ENCODE measurements at regions not wholly inside any gene's neighbourhood (a gene's known extent, or its start where the extent isn't known, plus 50 kb on each side); places are given as distances from the start of the nearest gene placed in this dataset.

GRCh38 chr10:130545122-130545521 lies 408.9 kb downstream of the GLRX3 start:
- Mint-ChIP-seq H3K27ac (no peak overlapping the region), H3K4me1 (ENCODE audit: low read depth) (no peaks in the 10 kb centered on the region), H3K27me3 (ENCODE audit: low read depth) (no peaks in the 10 kb centered on the region), H3K9me3 (no peaks in the 10 kb centered on the region), H3K4me3 (no peak overlapping the region), H3K36me3 (ENCODE audit: low read depth) (no peaks in the 10 kb centered on the region)
- no peak for DNase-seq (ENCODE audit: low spot score)

GRCh38 chr10:130545697-130546096 lies 409.5 kb downstream of the GLRX3 start:
- no peaks in the 10 kb centered on the region for H3K36me3 Mint-ChIP-seq (ENCODE audit: low read depth)
- DNase-seq (ENCODE audit: low spot score), result no peak
- no peaks in the 10 kb centered on the region for H3K4me1 Mint-ChIP-seq (ENCODE audit: low read depth)
- no peaks in the 10 kb centered on the region for H3K27me3 Mint-ChIP-seq (ENCODE audit: low read depth)
- no peak overlapping the region for H3K27ac Mint-ChIP-seq
- no peak overlapping the region for H3K4me3 Mint-ChIP-seq
- H3K9me3 Mint-ChIP-seq, result no peaks in the 10 kb centered on the region

DNA sequence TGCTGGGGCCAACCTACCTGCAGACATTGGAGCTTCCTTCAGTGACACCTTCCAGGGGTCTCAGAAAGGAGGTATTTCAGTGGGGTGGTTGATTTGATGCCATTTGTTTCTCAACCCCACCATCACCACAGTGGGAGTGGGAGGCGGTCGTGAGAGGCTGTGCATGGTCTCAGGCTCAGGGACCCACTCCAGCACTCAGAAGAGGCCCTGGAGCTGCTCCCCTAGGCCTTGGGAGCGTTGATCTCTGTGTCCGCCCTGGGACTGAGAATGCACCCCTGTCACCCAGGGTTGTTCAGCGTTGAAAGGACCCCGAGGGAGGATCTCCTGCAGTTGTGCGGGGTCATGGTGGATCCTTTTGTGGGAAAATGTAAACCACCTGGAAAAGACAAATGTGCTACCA lies 410.6 kb downstream of the GLRX3 start:
- Mint-ChIP-seq H3K4me3 (no peak overlapping the region), H3K27me3 (ENCODE audit: low read depth) (no peaks in the 10 kb centered on the region), H3K36me3 (ENCODE audit: low read depth) (no peaks in the 10 kb centered on the region), H3K4me1 (ENCODE audit: low read depth) (no peaks in the 10 kb centered on the region), H3K9me3 (no peaks in the 10 kb centered on the region), H3K27ac (no peak overlapping the region)
- DNase-seq (ENCODE audit: low spot score), result no peak

DNA sequence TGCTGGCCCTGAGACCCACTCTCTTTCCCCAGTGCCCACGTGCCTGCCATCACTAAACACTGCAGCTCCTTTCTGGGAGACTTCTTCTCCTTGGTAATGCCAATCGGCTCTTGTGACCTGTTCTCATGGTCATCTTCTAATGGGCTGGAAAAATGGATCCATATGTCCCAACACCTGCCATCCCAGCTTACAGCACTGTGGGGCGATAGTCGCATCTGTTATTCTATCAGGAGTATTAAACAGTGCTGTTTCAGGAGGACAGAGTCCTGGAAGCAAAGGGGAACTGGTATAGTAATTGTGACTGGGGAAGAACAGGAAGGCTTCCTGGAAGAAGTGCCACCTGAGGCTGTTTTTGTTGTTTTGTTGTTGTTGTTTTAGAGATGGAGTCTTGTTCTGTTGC lies 411.2 kb downstream of the GLRX3 start:
- H3K36me3 Mint-ChIP-seq (ENCODE audit: low read depth), result no peaks in the 10 kb centered on the region
- H3K4me1 Mint-ChIP-seq (ENCODE audit: low read depth), result no peaks in the 10 kb centered on the region
- no peak overlapping the region for H3K4me3 Mint-ChIP-seq
- H3K9me3 Mint-ChIP-seq, result no peaks in the 10 kb centered on the region
- no peak overlapping the region for H3K27ac Mint-ChIP-seq
- DNase-seq (ENCODE audit: low spot score), result no peak
- H3K27me3 Mint-ChIP-seq (ENCODE audit: low read depth), result no peaks in the 10 kb centered on the region

- Mint-ChIP-seq H3K4me3 (no peak overlapping the region), H3K27ac (no peak overlapping the region), H3K9me3 (no peaks in the 10 kb centered on the region), H3K4me1 (ENCODE audit: low read depth) (no peaks in the 10 kb centered on the region), H3K36me3 (ENCODE audit: low read depth) (no peaks in the 10 kb centered on the region), H3K27me3 (ENCODE audit: low read depth) (no peaks in the 10 kb centered on the region)
- DNase-seq (ENCODE audit: low spot score), result no peak
These were observed 414.9 kb downstream of the GLRX3 start for GRCh38 chr10:130550952-130551674.

- no peak overlapping the region for H3K27ac Mint-ChIP-seq
- DNase-seq (ENCODE audit: low spot score), result no peak
- no peaks in the 10 kb centered on the region for H3K36me3 Mint-ChIP-seq (ENCODE audit: low read depth)
- H3K27me3 Mint-ChIP-seq (ENCODE audit: low read depth), result no peaks in the 10 kb centered on the region
- no peak overlapping the region for H3K4me3 Mint-ChIP-seq
- H3K9me3 Mint-ChIP-seq, result no peaks in the 10 kb centered on the region
- no peaks in the 10 kb centered on the region for H3K4me1 Mint-ChIP-seq (ENCODE audit: low read depth)
These were observed 415.5 kb downstream of the GLRX3 start for GRCh38 chr10:130551676-130552075.

DNA sequence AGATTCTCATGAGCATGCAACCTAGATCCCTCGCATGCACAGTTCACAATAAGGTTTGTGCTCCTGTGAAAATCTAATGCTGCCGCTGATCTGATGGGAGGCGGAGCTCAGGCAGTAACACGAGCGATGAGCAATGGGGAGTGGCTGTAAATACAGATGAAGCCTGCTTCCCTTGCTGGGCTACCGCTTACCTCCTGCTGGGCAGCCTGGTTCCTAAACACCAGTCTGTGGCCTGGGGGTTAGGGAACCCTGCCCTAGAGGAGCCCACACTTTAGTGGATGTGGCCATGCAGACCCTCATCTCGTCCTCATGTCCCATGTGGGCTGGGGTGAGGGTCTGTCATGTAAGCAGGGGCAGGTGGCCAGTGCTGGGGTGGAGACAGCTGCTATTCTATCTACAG lies 417.6 kb downstream of the GLRX3 start:
- H3K4me1 Mint-ChIP-seq (ENCODE audit: low read depth), result no peaks in the 10 kb centered on the region
- H3K27ac Mint-ChIP-seq, result no peak overlapping the region
- H3K4me3 Mint-ChIP-seq, result no peak overlapping the region
- no peaks in the 10 kb centered on the region for H3K27me3 Mint-ChIP-seq (ENCODE audit: low read depth)
- H3K9me3 Mint-ChIP-seq, result no peaks in the 10 kb centered on the region
- no peaks in the 10 kb centered on the region for H3K36me3 Mint-ChIP-seq (ENCODE audit: low read depth)
- no peak for DNase-seq (ENCODE audit: low spot score)

DNA sequence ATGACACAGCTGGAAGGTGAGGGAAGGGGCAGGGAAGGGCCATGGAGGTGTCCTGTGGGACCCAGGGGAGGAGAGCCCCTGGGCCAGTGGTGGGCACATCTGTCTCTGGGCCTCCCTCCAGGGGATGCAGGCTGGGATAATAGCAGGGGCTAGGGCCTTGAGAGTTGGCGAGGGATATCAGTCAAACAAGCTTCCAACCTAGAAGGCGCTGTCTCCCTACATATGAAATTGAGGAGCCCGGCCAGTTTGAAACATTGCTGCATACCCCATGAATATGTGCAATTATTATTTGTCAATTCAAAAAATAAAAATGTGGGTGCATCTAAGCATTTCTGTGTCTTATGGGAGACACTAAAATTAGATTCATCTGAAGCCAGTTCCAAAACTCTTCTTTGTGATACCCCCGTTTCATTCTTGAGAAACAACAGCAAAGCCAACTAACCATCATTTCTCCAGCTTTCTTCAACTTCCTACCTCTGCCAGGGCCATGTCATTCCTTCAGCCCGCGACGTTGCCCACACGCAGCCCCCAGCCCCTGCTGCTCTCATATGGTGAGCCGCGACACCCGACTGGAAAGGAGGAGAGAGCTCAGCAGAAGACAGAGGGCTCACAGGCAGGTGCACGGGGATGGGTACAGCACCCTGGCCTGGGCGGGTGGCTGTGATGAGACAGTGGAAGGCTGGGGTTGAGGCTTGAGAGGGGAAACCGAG lies 418.7 kb downstream of the GLRX3 start:
- Mint-ChIP-seq H3K36me3 (ENCODE audit: low read depth) (no peaks in the 10 kb centered on the region), H3K4me3 (no peak overlapping the region), H3K27me3 (ENCODE audit: low read depth) (no peaks in the 10 kb centered on the region), H3K27ac (no peak overlapping the region), H3K9me3 (no peaks in the 10 kb centered on the region), H3K4me1 (ENCODE audit: low read depth) (no peaks in the 10 kb centered on the region)
- no peak for DNase-seq (ENCODE audit: low spot score)

GRCh38 chr10:130555411-130555750 lies 419.2 kb downstream of the GLRX3 start:
- Mint-ChIP-seq H3K4me3 (no peak overlapping the region), H3K27ac (no peak overlapping the region), H3K9me3 (no peaks in the 10 kb centered on the region), H3K27me3 (ENCODE audit: low read depth) (no peaks in the 10 kb centered on the region), H3K4me1 (ENCODE audit: low read depth) (no peaks in the 10 kb centered on the region), H3K36me3 (ENCODE audit: low read depth) (no peaks in the 10 kb centered on the region)
- DNase-seq (ENCODE audit: low spot score), result no peak

GRCh38 chr10:130557181-130557845 lies 421.1 kb downstream of the GLRX3 start:
- DNase-seq (ENCODE audit: low spot score), result no peak
- Mint-ChIP-seq H3K4me1 (ENCODE audit: low read depth) (no peaks in the 10 kb centered on the region), H3K27ac (no peak overlapping the region), H3K27me3 (ENCODE audit: low read depth) (no peaks in the 10 kb centered on the region), H3K4me3 (no peak overlapping the region), H3K9me3 (no peaks in the 10 kb centered on the region), H3K36me3 (ENCODE audit: low read depth) (no peaks in the 10 kb centered on the region)

GRCh38 chr10:130558746-130559546 lies 422.8 kb downstream of the GLRX3 start:
- no peaks in the 10 kb centered on the region for H3K9me3 Mint-ChIP-seq
- no peaks in the 10 kb centered on the region for H3K27me3 Mint-ChIP-seq (ENCODE audit: low read depth)
- no peak overlapping the region for H3K4me3 Mint-ChIP-seq
- H3K27ac Mint-ChIP-seq, result no peak overlapping the region
- H3K36me3 Mint-ChIP-seq (ENCODE audit: low read depth), result no peaks in the 10 kb centered on the region
- H3K4me1 Mint-ChIP-seq (ENCODE audit: low read depth), result no peaks in the 10 kb centered on the region
- DNase-seq (ENCODE audit: low spot score), result no peak

- Mint-ChIP-seq H3K36me3 (ENCODE audit: low read depth) (no peaks in the 10 kb centered on the region), H3K9me3 (no peaks in the 10 kb centered on the region), H3K27me3 (ENCODE audit: low read depth) (no peaks in the 10 kb centered on the region), H3K27ac (no peak overlapping the region), H3K4me3 (no peak overlapping the region), H3K4me1 (ENCODE audit: low read depth) (no peaks in the 10 kb centered on the region)
- no peak for DNase-seq (ENCODE audit: low spot score)
These were observed 423.3 kb downstream of the GLRX3 start for GRCh38 chr10:130559547-130559880.

DNA sequence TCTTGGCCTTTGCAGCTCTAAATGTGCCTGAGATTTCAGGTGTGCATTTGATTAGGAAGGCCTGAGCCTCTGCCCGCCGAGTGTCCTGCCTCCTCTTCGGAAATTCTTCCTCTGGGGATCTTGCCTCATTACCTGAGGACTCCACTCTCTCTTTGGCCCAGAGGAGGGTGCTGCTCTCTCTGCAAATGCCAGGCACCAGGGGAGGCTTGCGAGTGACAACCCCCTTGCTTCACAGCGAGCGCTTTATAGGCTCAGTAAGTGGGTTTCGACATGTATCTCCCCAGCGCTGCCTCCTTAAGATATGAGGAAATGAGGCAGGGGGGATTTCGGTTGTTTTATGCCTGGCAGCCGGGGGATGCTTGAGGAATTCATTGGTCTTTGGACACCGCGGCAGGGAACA lies 423.9 kb downstream of the GLRX3 start:
- DNase-seq (ENCODE audit: low spot score), result no peak
- Mint-ChIP-seq H3K36me3 (ENCODE audit: low read depth) (no peaks in the 10 kb centered on the region), H3K9me3 (no peaks in the 10 kb centered on the region), H3K4me1 (ENCODE audit: low read depth) (no peaks in the 10 kb centered on the region), H3K4me3 (no peak overlapping the region), H3K27ac (no peak overlapping the region), H3K27me3 (ENCODE audit: low read depth) (no peaks in the 10 kb centered on the region)

DNA sequence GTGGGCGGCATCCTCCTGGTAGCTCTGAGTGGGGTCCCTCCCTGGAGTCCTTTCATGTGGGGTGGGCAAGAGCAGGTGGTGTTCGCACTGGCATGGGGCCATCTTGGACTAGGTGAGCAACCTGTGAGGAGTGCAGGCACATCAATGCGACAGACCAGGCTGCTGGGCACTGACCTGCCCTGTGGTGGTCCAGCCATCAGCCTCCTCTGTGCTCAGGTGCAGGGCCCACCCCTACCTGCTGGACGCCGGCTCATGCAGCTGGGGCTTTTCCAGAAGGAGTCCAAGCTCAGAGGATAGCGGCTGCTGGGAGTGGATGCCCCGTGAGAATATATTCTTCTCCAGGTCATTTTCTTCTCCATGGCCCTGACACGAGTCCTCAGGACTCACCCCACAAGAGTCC lies 424.4 kb downstream of the GLRX3 start:
- Mint-ChIP-seq H3K4me1 (ENCODE audit: low read depth) (no peaks in the 10 kb centered on the region), H3K27ac (no peak overlapping the region), H3K9me3 (no peaks in the 10 kb centered on the region), H3K36me3 (ENCODE audit: low read depth) (no peaks in the 10 kb centered on the region), H3K4me3 (no peak overlapping the region), H3K27me3 (ENCODE audit: low read depth) (no peaks in the 10 kb centered on the region)
- DNase-seq (ENCODE audit: low spot score), result no peak
